HG02798 (cell line): ENCODE measurements at regions not wholly inside any gene's neighbourhood (a gene's known extent, or its start where the extent isn't known, plus 50 kb on each side); places are given as distances from the start of the nearest gene placed in this dataset.
"Not testable (repeated sequence)": the region's sequence is repeated elsewhere in the genome, so short reads cannot be mapped to it uniquely, and the experiment has no call there.

Experiments used
- ATAC-seq: cut with Tn5 transposase; IDR thresholded peaks from one replicate; pipeline ENCODE4 v1.9.1; 2021; ENCODE audit warnings: mild to moderate bottlenecking; ENCODE audit not compliant: unreplicated experiment, poor library complexity

DNA sequence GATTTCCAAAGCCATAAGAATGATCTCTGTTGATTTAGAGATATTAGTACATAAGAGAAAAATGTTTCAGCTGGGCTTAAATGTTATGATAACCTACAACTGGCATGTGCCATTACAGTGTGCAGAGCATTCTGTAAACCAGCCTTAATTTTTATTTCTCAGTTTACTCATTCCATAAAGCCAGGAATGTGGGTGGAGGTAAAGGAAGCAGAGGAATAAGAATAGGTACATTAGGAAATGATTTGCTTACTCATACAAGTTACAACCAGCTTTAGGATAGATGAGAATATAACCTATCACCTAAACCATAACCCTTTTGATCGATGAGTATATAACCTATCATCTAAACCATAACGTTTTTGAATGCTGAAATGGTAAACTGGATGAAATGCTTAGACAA lies 1394.7 kb upstream of the ACVR2A start:
- ATAC-seq = no peak

DNA sequence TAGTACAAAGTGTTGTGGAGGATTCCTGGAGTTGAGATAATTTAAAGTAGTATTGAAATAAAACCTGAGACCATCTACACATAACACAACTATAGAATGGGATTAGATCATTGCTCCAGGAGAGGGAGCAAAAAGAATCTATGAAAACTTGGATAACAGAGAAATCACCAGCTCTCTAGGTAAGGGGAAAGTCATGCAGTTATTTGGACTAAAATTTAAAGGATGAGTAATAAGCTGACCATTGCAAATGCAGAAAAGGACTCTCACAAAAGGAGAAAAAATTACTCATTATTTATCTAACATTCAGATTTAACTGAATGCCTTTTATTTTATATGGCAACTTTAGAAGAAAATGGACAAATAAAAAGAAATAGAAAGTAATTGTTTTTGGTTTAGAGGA lies 1399.8 kb upstream of the ACVR2A start:
- no peak for ATAC-seq

DNA sequence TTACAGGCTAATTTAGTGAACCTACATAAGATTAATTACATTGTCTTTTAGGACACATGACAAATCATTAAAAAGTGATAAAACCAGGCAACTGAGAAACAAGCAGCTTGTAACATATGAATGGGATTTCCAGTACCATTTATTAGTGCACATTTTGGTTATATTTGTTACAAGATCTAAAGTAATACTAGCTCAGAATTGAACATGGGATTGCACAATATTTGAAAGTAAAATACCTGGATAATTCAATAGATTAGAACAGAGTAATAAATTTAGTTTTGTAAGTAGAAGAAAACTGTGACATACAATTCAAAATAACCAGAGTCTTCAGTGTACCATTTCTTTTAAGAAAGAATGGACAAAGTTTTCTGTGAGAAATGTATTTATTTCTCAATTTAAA lies 1400.7 kb upstream of the ACVR2A start:
- no peak for ATAC-seq

DNA sequence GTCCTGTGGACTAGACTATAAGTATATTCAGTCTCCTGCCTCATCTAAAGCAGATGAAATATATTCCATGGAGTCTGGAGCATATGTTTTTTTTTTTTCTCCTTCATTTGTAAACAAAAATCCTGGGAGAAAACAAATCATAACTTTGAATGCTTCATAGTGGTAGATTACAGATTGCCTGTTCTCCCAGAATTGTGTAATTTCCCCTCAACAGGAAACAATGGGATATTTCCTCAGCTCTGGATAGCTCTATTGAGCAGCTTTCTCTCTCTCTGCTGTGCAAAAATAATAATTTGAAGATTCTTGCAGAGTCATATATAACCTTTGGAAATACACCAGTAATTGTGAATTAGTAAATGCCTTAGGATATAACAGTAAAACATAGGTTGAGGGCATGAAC lies 1406.6 kb upstream of the ACVR2A start:
- ATAC-seq = no peak

DNA sequence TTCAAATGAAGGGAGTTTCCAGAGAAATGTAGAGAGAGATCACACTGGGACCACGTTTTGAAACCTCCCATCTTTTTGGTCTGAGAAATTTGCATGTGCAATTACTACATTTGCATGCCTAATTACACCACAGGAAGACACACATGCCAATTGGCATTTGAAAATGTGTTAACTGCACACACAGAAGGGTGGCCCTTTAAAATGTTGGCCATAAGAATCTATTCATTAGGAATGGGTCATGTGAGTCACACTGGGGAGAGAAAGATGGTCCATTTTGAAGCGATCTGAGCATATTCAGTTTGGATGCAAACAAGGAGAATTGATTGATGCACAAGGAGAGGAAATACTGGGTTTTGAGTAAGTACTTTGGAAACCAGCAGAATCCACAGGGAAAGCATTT lies 1407.1 kb upstream of the ACVR2A start:
- no peak for ATAC-seq

DNA sequence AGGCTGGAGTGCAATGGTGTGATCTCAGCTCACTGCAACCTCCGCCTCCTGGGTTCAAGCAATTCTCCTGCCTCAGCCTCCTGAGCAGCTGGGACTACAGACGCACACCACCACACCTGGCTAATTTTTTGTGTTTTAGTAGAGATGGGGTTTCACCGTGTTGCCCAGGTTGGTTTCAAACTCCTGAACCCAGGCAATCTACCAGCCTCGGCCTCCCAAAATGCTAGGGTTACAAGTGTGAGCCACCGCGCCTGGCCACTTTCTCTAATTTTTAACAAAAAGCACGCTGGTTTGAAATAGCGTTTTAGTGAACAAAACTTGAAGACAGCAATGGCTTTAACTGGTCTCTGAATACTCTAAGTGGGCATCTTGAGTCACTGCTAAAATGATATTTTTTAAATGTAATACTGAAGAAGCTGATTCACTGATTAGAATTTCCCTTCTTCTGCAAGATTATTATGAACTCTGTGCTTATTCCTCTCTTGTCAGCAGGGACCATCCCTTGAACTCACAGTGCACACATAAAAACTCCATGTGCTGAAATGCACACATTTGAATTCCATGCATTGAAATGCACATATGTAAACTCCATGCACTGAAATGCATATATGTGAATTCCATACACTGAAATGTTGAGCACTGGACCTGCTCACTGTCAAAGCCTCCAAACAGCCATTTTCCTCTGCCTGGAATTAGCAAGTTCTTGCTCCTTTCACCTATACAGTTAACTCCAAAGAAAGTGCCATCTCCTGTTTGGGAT lies 1411.5 kb upstream of the ACVR2A start:
- ATAC-seq = no peak

DNA sequence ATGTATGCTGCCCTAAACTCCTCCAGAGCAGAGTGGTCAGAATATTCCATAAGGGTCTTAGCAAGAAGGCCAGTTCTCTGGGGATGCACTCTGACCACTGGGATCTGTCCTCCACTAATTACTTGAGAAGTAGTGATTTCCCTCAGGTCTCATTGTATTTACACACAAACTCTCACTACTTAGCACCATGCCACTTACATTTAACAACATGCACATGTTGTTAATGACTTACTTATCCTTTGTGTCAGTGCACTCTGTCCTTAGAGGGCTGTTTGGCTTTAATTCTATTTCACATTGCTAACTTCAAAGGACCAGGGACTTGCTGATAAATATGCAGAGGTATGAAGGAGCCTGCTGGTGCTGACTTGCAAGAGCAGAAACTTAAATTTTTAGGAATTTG lies 1415.5 kb upstream of the ACVR2A start:
- no peak for ATAC-seq

DNA sequence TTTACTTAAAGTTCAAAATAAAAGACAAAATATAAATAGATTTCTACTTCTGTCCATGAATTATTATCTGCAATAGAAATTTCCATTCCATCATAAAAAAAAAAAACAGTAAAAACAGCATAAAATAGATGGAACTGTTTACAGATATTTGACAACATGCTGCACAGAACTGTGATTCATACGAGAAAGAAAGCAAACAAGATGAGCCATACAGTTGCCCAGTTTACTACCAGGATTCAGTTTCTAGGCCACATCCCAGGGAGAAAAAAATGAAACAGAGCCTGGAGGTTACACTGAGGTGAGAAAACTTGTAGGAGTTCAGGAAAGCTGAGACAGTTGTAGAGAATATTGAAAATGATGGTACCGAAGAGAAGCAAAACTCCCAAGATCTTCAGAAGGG lies 1426.9 kb upstream of the ACVR2A start:
- no peak for ATAC-seq

DNA sequence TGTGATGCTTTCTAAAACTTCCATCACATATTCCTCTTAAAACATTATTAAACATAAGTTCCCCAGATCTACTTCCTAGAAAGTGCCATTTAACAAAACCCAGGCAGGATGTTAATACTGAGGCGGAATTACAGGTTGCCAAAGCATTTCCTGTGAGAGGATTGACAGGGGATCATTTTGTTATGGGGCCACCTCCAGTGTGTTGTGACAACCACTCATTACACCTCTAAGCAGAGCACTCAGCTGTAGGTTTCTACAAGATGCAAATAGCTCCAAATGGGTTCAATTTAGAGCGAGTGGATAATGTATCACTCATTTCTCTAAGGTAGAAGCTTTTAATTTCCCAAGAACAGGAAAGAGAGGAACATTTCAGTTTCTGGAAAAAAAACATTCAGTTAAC lies 1429.5 kb upstream of the ACVR2A start:
- ATAC-seq = no peak

DNA sequence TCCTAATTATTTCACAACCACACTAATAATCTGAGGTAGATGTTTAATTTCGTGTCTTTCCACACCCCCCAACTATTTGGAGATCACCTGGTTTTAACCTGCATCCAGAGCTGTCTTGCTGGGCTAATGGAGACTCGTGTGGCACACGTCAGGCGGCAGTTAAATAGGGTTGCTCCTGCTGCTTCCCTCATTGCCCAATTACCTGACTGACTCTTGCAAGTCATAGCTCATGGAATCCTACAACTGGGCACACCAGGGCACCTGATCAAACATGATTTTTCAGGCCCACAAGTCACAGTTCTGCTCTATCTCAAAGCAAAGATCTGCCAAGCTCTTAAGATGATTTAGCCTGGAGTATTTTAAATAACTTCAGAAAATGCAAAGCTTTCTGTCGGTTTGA lies 1430.4 kb upstream of the ACVR2A start:
- ATAC-seq = no peak

DNA sequence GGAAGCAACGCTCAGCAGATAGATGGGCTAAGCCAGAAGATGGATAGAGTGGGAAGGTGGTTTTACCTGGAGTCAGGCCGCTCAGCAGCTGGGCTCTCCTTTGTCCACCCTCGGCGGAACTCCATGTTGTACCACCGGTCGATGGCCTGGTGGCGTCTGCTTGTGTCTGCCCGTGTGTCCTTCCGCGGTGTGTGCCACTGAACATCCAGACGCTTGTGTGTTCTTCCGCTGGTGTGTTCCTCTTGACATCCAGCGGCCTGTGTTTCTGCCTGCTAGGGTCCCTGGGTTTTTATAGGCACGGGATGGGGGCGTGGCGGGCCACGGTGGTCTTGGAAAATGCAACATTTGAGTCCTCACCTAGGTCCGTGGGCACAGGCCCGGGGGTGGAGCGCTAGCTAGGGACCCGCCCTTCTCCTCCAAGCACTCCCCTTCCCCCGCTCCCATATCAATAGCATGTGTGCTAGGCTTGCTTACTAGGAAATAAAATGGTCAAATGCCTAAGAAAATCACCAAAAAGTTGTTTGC lies 1431.7 kb upstream of the ACVR2A start:
- ATAC-seq = no peak

DNA sequence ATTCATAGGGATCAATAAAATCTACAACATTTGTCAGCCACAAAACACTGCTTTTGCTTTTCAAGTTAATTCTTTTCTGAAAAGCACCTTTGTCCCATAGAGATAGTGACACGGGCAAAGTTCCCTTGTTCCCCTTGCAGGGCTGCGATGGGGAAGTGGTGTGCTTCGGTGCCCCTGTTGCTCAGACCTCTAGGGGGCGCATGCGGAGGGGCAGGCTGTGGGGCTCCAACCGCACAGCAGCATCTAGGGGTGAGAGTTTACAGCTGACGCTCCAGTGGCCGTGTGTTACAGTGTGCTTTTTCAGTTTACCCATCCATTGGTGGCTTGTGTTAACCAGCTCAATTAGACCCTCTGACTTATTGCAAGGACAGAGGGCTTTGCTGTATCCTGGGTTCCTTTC lies 1432.2 kb upstream of the ACVR2A start:
- ATAC-seq = no peak

DNA sequence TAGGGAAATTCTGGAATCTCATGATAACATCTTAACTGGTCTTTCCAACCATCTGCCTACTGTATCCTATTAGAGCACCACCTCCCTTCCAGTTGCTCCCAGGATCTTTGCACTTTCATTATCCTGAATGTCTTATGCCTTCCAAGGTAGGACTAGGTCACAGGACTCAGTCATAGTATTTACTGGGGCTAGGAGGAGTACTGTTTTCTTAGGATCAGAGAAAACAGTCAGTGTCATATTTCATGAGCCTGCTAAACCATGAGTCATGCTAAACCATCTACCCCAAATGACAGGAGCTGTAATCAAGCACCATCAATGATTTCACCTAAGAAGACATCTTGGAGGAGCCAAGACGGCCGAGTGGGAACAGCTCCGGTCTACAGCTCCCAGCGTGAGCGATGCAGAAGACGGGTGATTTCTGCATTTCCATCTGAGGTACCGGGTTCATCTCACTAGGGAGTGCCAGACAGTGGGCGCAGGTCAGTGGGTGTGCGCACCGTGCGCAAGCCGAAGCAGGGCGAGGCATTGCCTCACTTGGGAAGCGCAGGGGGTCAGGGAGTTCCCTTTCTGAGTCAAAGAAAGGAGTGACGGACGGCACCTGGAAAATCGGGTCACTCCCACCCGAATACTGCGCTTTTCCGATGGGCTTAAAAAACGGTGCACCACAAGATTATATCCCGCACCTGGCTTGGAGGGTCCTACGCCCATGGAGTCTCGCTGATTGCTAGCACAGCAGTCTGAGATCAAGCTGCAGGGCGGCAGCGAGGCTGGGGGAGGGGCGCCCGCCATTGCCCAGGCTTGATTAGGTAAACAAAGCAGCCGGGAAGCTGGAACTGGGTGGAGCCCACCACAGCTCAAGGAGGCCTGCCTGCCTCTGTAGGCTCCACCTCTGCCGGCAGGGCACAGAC lies 1439.2 kb upstream of the ACVR2A start:
- ATAC-seq = not testable (repeated sequence)

DNA sequence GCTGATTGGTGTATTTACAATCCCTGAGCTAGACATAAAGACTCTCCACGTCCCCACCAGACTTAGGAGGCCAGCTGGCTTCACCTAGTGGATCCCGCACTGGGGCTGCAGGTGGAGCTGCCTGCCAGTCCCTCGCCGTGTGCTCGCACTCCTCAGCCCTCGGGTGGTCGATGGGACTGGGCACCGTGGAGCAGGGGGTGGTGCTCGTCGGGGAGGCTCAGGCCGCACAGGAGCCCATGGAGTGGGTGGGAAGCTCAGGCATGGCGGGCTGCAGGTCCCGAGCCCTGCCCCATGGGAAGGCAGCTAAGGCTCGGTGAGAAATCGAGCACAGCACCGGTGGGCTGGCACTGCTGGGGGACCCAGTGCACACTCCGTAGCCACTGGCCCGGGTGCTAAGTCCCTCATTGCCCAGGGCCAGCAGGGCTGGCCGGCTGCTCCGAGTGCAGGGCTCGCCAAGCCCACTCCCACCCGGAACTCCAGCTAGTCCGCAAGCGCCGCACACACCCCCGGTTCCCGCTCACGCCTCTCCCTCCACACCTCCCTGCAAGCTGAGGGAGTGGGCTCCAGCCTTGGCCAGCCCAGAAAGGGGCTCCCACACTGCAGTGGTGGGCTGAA lies 1441.2 kb upstream of the ACVR2A start:
- ATAC-seq = not testable (repeated sequence)

DNA sequence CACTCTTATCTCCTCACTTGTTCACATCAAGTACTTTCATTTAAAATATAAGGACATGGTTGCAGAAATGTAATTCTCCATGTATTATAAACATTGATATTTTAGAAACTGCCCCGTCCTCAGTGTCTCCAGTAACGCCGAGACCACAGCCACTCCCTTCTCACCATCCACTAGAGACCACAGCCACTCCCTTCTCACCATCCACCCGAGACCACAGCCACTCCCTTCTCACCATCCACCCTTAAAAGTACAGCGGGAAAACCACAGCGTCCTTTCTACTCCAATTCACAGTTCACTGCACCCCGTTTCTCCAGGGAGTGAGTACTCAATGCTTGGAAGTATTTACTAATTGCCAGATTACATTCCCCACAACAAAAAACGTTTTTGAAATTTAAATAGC lies 1452.2 kb upstream of the ACVR2A start:
- ATAC-seq = no peak

DNA sequence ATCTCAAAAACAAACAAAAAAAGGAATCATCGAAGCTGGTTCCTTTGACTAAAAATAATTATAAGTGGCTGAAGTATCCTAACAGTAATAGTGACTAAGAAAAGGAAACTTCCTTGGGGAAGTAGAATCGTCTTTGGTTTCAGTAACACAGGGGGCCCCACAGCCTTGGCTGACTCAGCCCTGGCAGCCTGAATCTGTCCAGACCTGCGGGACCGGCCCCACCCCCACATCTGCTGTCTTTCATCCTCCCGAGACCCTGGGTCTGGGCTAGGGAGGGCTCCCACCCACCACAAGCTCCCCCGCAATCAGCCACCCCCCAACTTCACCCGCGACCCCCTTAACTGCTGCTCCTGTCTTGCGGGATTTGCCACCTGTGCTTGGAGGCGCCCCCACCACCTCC lies 1452.6 kb upstream of the ACVR2A start:
- no peak for ATAC-seq

DNA sequence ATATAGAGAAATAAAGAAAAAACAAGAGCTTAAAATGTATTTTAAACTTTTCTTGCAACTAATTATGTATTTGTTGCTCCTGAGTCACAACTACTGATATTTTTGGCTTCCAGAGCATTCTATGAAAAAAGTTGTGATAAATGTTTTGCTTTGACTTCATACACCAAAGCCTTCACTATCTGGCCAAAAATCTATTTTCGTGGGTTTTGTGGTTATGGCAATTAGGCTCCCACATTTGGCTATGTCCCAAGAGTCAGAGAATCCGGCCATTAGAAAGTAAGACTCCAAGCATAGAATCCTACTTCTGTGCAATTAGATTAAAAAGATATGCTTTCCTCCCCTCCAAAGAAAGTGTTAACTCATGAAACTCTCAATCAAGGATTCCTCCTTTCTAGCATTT lies 1456.1 kb upstream of the ACVR2A start:
- no peak for ATAC-seq

DNA sequence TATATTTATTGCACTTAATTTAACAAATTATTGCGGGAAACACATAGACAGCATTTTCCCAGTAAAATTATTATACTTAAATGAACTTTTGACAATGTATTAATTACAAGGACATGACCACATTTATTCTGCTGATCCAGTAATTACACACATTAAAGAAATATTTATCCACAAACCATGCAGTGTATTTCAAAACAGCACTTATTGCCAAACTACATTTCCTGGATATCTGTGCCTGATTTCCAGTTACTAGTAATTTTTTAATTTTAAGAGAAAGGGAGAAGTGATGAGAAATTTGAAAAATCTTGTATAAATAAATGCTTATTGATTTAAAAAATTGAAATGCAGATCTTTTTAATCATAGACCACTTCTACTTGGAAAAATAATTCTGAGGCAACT lies 1458.7 kb upstream of the ACVR2A start:
- no peak for ATAC-seq

DNA sequence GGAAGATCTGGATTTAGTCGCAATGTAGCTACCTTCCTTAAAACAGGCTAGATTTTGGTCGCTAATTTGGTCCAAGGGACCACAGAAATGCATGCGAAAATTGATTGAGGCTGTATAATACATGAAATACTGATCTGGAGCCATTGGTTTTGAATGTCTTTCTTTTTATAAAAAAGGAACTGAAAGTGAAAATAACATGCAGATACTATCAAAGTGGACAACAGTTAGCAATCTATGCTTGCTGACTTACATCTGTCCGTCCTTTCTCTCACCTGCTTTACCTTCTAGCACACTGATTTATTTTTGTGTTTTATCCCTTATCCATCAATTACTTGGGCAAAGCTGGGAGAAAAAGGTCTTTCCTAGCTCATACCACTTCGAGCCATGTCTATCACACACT lies 1459.8 kb upstream of the ACVR2A start:
- peak; percentile 63 for ATAC-seq

DNA sequence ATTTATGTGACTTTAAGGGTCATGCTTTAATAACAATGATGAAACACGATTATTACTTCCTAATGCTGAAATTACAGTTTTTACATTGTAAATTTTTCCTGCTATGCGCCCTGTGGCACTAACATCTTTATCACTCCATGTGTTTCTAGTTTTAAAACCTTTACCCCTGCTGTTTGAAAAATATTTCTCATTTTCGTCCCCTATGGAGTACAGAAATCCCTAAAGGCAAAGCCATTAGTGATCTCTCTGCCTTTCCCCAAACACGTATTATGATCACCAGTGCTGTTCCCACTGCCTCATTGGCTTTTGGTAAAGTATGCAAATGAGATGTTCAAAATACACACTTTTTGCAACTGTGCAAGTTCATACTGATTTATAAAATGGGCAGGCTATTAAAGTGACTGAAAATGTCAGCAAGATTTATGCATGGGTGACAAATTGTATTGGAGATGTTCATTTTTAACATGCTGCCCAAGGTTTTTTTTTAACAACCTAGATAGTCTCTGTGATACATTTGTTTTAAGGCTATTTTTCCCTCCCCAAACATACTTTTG lies 1468.2 kb upstream of the ACVR2A start:
- ATAC-seq = no peak

DNA sequence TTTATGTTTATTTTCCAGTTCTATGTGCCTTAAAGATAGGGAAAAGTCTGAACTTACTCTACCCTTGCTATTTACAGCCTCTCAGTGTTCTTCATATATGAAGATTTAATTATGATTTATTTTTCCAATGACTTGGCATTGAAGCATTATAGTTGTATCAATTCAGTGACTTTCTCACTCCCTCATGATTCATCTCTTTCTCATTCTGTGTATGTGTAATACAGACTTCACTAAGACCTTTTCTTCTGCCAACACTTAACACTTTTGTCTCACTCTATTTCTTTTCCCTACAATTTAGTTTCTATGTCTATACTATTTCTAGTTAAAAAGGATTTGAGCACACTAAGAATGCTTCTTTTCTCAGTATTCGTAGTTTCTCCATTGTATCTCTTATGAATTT lies 1470.3 kb upstream of the ACVR2A start:
- no peak for ATAC-seq
